Ovary (tissue), 7 donors: ENCODE measurements at regions not wholly inside any gene's neighbourhood (a gene's known extent, or its start where the extent isn't known, plus 50 kb on each side); places are given as distances from the start of the nearest gene placed in this dataset.

Experiments
- DNase-seq, 5 donors: peaks; one replicate each; pipeline ENCODE4 v3.0.0-alpha.2; 2019 to 2020
- H3K27ac ChIP-seq, 2 donors: fragments of 200-600 bp; one replicate each; pipeline versions ENCODE4 v1.5.1 to v1.8.0; 2019 to 2022
- H3K27me3 ChIP-seq: fragments of 200-600 bp; one replicate; pipeline ENCODE4 v1.8.0; 2022
- H3K36me3 ChIP-seq: fragments of 200-600 bp; sonication (generic); one replicate; pipeline ENCODE4 v1.5.1; 2019
- H3K4me1 ChIP-seq: one replicate; pipeline ENCODE4 v1.8.1; 2013; ENCODE audit warnings: mild to moderate bottlenecking, moderate library complexity; ENCODE audit not compliant: insufficient read depth
- H3K4me3 ChIP-seq: fragments of 200-600 bp; sonication (generic); one replicate; pipeline ENCODE4 v1.5.1; 2017
- H3K9me3 ChIP-seq, 2 donors: fragments of 200-600 bp in 1 of 2; sonication (generic) in 1 of 2; one replicate each; pipeline versions ENCODE4 v1.5.1 to v1.8.1; 2013 to 2019; ENCODE audit warnings: mild to moderate bottlenecking in 1 of 2, moderate library complexity in 1 of 2
- EP300 ChIP-seq: sonication (generic); formaldehyde crosslinking; IDR thresholded peaks from one replicate; pipeline ENCODE4 v1.6.1; 2017; ENCODE audit warnings: antibody characterized with exemption
- POLR2A ChIP-seq: fragments of 450-650 bp; IDR thresholded peaks from one replicate; pipeline ENCODE4 v1.6.1; 2017; ENCODE audit warnings: antibody characterized with exemption, mild to moderate bottlenecking, moderate library complexity
- WGBS, 3 donors: extraction: QIAGEN DNeasy Blood & Tissue Kit in 1 of 3; methylation state at CpG; one replicate each; pipeline versions ENCODE4 v1.1.5 to v1.1.7; 2013 to 2017; 5-methylcytosine and 5-hydroxymethylcytosine counted together
- intact Hi-C, 4 donors: fragments of 100-400 bp; cut with DNase I; formaldehyde crosslinking; loops; one replicate each; pipeline versions ENCODE4 v1.11.0 to v1.15.1; 2022 to 2023
- TF ChIP-seq, protein P1 (sequence below), 3 donors: fragments of 450-650 bp in 2 of 3; fragments of 200-600 bp in 1 of 3; IDR thresholded peaks; one replicate each; pipeline versions ENCODE4 v1.5.1 to v1.8.0; 2016 to 2022; ENCODE audit warnings: antibody characterized with exemption in 3 of 3, mild to moderate bottlenecking in 1 of 3
- donor health status: DM: no; HTN: no; CAD: no; lungs with moderate emphysema.
- donor health status: DM: no; HTN: no; CAD: no.
- donor health status: Bipolar disorder and iron deficiency.
- donor health status: DM: no; HTN: no; CAD: no.
- donor health status: DM: yes; HTN: yes; CAD: no.

DNA sequence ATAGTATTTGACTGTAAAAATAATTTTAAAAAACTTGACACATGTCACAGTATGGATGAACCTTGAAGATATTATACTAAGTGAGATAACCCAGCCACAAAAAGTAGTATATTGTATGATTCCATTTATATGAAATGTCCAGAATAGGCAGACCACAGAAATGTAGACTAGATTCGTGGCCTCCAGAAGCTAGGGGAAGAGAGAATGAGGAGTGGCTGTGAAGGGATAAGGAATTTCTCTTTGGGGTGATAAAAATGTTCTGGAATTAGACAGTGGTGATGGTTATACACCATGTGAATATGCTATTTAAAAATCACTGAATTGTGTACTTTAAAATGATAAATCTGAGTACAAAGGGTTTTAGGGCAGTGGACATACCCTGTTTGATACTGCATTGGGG, 253.1 kb upstream of the DYNLRB2 start:
- Histone ChIP-seq H3K27ac (no peak overlapping the region), H3K36me3 (no peaks in the 10 kb centered on the region), H3K27me3 (no peaks in the 10 kb centered on the region), H3K4me3 (no peak overlapping the region), H3K9me3 (no peaks in the 10 kb centered on the region), H3K4me1 (no peaks in the 10 kb centered on the region)
- WGBS, 3 donors = 53 to 72% (median 55%) methylated on average over 1 of the region's 1 CpG
- intact Hi-C loops = no loop called here
- DNase-seq = no peak
- TF ChIP-seq POLR2A = no peak
- TF ChIP-seq EP300 = no peak
- TF ChIP-seq, protein P1, sequence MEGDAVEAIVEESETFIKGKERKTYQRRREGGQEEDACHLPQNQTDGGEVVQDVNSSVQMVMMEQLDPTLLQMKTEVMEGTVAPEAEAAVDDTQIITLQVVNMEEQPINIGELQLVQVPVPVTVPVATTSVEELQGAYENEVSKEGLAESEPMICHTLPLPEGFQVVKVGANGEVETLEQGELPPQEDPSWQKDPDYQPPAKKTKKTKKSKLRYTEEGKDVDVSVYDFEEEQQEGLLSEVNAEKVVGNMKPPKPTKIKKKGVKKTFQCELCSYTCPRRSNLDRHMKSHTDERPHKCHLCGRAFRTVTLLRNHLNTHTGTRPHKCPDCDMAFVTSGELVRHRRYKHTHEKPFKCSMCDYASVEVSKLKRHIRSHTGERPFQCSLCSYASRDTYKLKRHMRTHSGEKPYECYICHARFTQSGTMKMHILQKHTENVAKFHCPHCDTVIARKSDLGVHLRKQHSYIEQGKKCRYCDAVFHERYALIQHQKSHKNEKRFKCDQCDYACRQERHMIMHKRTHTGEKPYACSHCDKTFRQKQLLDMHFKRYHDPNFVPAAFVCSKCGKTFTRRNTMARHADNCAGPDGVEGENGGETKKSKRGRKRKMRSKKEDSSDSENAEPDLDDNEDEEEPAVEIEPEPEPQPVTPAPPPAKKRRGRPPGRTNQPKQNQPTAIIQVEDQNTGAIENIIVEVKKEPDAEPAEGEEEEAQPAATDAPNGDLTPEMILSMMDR (IDR thresholded peaks at IDR 0.05) = no peak

DNA sequence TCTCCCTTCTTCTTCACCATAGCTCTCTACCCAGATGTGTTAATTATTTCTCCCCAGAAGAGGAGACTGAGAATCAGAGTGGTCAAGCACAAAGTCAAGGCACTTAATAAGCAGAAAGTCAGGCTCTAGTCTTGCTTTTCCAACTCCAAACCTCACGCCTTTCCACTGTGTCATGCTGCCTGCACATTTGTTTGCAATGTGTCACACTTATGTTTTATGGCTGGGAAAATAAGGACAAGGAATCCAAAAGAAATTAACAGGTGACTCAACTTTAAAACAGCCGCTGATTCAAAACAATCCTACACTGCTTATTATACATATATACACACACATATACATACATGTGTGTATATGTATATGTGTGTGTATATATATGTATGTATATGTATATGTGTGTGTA, 255.7 kb upstream of the DYNLRB2 start:
- Histone ChIP-seq H3K27ac (no peak overlapping the region), H3K4me1 (no peaks in the 10 kb centered on the region), H3K36me3 (no peaks in the 10 kb centered on the region), H3K27me3 (no peaks in the 10 kb centered on the region), H3K4me3 (no peak overlapping the region), H3K9me3 (no peaks in the 10 kb centered on the region)
- TF ChIP-seq, protein P1 (IDR thresholded peaks at IDR 0.05) = no peak
- TF ChIP-seq POLR2A (no peak), EP300 (no peak)
- intact Hi-C loops = no loop called here
- DNase-seq = no peak
- 63 to 83% (median 83%) methylated on average over 2 of the region's 2 CpGs for WGBS, 3 donors

DNA sequence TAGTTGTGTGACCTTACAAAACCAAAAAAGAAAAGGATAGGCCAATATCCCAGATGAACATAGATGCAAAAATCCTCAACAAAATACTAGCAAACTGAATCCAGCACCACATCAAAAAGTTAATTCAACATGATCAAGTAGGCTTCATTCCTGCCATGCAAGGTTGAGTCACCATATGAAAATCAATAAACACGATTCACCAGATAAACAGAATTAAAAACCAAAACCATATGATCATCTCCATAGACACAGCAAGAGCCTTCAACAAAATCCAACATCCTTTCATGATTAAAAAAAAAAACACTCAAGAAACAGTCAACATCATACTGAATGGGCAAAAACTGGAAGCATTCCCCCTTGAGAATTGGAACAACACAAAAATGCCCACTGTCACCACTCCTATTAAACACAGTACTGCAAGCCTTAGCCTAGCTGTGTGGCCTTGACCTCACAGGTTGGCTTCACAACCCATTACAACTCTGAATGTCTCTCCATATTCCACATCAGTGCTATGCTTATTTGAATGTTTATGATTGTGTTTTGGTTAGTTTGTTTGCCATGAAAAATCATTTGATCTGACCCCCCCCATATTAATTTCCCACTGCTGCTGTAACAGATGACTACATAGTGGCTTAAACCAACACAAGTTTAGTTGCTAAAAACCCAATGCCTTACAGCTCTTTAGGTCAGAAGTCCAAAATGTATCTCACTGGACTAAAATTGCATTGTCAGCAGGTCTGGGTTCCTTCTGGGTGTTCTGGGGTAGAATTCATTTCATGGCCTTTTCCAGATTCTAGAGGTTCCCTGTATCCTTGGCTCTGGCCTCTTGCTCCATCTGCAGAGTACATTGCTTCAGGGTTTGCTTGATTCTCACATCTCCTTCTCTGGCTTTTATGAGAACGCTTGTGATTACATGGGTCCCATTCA, 257.1 kb upstream of the DYNLRB2 start:
- WGBS, 3 donors = 85 to 89% (median 88%) methylated on average over 2 of the region's 2 CpGs

DNA sequence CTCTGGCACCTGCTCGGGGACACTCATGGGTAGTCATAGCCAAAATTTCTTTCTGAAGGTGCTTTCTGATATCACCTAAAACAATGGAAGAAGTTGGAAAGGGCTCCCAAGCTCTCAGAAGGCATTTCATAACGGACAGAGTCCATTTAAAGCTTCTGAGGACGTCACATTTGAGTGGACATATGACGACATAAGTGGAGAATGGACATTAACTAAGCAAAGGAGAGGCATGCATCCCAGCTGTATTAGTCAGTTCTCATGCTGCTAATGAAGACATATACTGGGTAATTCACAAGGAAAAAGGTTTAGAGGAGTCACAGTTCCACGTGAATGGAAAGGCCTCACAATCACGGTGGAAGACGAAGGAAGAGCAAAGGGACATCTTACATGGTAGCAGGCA, 260.2 kb upstream of the DYNLRB2 start:
- Histone ChIP-seq H3K27ac (no peak overlapping the region), H3K4me1 (no peaks in the 10 kb centered on the region), H3K27me3 (no peaks in the 10 kb centered on the region), H3K36me3 (no peaks in the 10 kb centered on the region), H3K4me3 (no peak overlapping the region), H3K9me3 (no peaks in the 10 kb centered on the region)
- DNase-seq = no peak
- WGBS, 3 donors = 90 to 93% (median 92%) methylated on average over 7 of the region's 7 CpGs
- TF ChIP-seq POLR2A (no peak), EP300 (no peak)
- intact Hi-C loops = no loop called here

More for the DNA sequence above, 257.1 kb upstream of the DYNLRB2 start:
- Histone ChIP-seq H3K36me3 (no peaks in the 10 kb centered on the region), H3K9me3 (no peaks in the 10 kb centered on the region), H3K4me3 (no peak overlapping the region), H3K27ac (no peak overlapping the region), H3K27me3 (no peaks in the 10 kb centered on the region), H3K4me1 (no peaks in the 10 kb centered on the region)
- no peak for DNase-seq
- TF ChIP-seq EP300 (no peak), POLR2A (no peak)
- TF ChIP-seq, protein P1 (IDR thresholded peaks at IDR 0.05) = no peak
- intact Hi-C loops = no loop called here

DNA sequence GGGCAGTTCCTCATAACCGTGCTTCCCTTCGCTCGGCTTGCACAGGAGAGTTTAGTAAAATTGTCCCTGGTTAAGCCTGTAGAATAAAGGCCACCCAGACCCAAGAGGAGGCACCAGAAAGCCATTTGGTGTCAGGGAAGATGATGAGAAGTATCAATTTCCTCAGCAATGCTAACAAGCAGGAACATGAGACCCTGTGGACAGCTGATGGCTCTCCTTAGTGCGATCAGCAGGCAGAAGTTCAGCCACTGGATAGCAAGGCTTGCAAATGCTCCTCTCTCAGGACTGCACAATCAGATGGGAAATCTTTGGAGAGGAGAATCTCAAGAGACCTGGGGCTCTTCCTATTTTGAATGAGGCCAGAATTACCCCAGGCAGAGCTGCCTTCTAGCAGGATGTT, 261.1 kb upstream of the DYNLRB2 start:
- Histone ChIP-seq H3K27ac (no peak overlapping the region), H3K27me3 (no peaks in the 10 kb centered on the region), H3K4me3 (no peak overlapping the region), H3K9me3 (no peaks in the 10 kb centered on the region), H3K36me3 (no peaks in the 10 kb centered on the region), H3K4me1 (no peaks in the 10 kb centered on the region)
- intact Hi-C loops = no loop called here
- no peak for DNase-seq
- TF ChIP-seq POLR2A (no peak), EP300 (no peak)
- TF ChIP-seq, protein P1 (IDR thresholded peaks at IDR 0.05) = no peak
- WGBS, 3 donors = 91 to 93% (median 92%) methylated on average over 4 of the region's 4 CpGs
